Kidney (tissue), 13 donors: ENCODE measurements at regions not wholly inside any gene's neighbourhood (a gene's known extent, or its start where the extent isn't known, plus 50 kb on each side); places are given as distances from the start of the nearest gene placed in this dataset.
"Not testable (repeated sequence)": the region's sequence is repeated elsewhere in the genome, so short reads cannot be mapped to it uniquely, and the experiment has no call there.

Experiments used
- DNase-seq, 5 donors: peaks; one replicate each; pipeline ENCODE4 v3.0.0-alpha.2; 2013 to 2020
- FAIRE-seq: peaks from 2 replicates; lab custom pipeline; 2012; peaks lifted over from hg19 to GRCh38; lab: Jason Lieb, UNC
- H3K27ac ChIP-seq, 2 donors: one replicate each; pipeline ENCODE4 v1.7.0; 2013; ENCODE audit warnings: low read depth in 2 of 2, low read length in 2 of 2, inconsistent platforms in 1 of 2
- H3K27me3 ChIP-seq: one replicate; pipeline ENCODE4 v1.7.1; 2013; ENCODE audit warnings: low read length, inconsistent platforms; ENCODE audit not compliant: control insufficient read depth, insufficient read depth
- H3K36me3 ChIP-seq, 3 donors: one replicate each; pipeline versions ENCODE4 v1.7.0 to v1.7.1; 2013; ENCODE audit warnings: low read length in 3 of 3, control low read depth in 1 of 3, inconsistent platforms in 1 of 3; ENCODE audit not compliant: insufficient read depth in 3 of 3, control insufficient read depth in 2 of 3
- H3K4me1 ChIP-seq, 3 donors: one replicate each; pipeline versions ENCODE4 v1.7.0 to v1.7.1; 2013; ENCODE audit warnings: low read length in 3 of 3, inconsistent platforms in 1 of 3, low read depth in 1 of 3; ENCODE audit not compliant: control insufficient read depth in 2 of 3, insufficient read depth in 2 of 3
- H3K4me3 ChIP-seq, 3 donors: one replicate each; pipeline versions ENCODE4 v1.7.0 to v1.8.1; 2013; ENCODE audit warnings: low read length in 3 of 3, control low read depth in 1 of 3, inconsistent platforms in 1 of 3
- H3K9ac ChIP-seq, 3 donors: one replicate each; pipeline versions ENCODE4 v1.7.0 to v1.7.1; 2013; ENCODE audit warnings: low read length in 3 of 3, control low read depth in 1 of 3, inconsistent platforms in 1 of 3
- H3K9me3 ChIP-seq, 3 donors: one replicate each; pipeline versions ENCODE4 v1.7.0 to v1.7.1; 2013; ENCODE audit warnings: low read length in 3 of 3, control low read depth in 1 of 3, inconsistent platforms in 1 of 3; ENCODE audit not compliant: control insufficient read depth in 2 of 3, insufficient read depth in 1 of 3
- intact Hi-C: fragments of 100-400 bp; cut with DNase I; formaldehyde crosslinking; loops from one replicate; pipeline ENCODE4 v1.11.1; 2022
- TF ChIP-seq, protein P1 (sequence below): IDR thresholded peaks from 3 replicates; pipeline ENCODE4 v1.5.1; 2012; ENCODE audit warnings: mild to moderate bottlenecking, moderate library complexity, borderline replicate concordance; ENCODE audit not compliant: insufficient read depth; ENCODE audit errors: extremely low read depth
- donor health status: control.
- donor health status: control.
- donor health status: control.
- donor health status: control.
- donor health status: control.
- donor health status: DM: yes; HTN: yes; CAD: no.
- donor health status: Normal renal cell carcinoma (clear cell type).

DNA sequence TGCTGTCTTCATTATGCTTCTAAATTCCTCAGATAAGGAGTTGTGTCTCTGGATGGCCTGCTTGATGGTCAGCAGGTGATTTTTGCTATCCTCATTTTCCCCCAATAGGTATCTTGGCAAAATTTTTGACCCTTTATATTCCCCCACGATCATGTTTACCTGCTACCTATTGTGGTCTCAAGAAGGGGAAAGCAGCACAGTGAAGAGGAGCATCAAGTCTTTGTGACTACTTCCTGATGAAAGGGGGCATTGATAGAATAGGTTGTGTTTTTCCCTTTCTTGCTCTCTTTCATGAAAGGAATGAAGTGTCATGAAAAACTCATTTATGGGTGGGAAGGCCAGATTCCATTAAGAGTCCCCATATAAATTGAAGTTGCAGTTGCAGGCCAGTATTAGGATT, 153.8 kb downstream of the KLF8 start:
- H3K4me1 ChIP-seq, result no peaks in the 10 kb centered on the region
- H3K27me3 ChIP-seq, result no peaks in the 10 kb centered on the region
- H3K4me3 ChIP-seq, result no peak overlapping the region
- no peak overlapping the region for H3K27ac ChIP-seq
- FAIRE-seq, result no peak
- TF ChIP-seq, protein P1, sequence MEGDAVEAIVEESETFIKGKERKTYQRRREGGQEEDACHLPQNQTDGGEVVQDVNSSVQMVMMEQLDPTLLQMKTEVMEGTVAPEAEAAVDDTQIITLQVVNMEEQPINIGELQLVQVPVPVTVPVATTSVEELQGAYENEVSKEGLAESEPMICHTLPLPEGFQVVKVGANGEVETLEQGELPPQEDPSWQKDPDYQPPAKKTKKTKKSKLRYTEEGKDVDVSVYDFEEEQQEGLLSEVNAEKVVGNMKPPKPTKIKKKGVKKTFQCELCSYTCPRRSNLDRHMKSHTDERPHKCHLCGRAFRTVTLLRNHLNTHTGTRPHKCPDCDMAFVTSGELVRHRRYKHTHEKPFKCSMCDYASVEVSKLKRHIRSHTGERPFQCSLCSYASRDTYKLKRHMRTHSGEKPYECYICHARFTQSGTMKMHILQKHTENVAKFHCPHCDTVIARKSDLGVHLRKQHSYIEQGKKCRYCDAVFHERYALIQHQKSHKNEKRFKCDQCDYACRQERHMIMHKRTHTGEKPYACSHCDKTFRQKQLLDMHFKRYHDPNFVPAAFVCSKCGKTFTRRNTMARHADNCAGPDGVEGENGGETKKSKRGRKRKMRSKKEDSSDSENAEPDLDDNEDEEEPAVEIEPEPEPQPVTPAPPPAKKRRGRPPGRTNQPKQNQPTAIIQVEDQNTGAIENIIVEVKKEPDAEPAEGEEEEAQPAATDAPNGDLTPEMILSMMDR, result no peak
- H3K9ac ChIP-seq, result no peak overlapping the region
- H3K36me3 ChIP-seq, result no peaks in the 10 kb centered on the region
- no peaks in the 10 kb centered on the region for H3K9me3 ChIP-seq
- intact Hi-C loops, result no loop called here
- no peak for DNase-seq

DNA sequence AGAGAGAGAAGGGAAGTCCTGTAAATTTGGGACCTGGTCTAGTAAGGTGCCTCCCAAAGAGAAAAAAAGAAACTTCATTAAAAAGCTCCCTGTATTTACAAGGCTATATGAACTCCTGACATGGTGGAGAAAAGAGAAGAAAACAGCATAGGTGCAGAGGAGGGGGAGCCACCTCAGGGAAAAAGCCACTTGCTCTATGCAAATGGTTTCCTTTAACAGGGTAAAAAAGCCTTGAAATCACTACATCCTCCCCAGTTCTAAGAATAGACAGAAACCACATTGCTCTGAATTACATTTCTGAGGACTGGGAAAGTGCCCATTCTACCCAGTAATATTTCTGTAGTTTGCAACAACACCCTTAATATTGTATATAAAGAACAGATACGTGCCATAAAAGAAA, 165.5 kb downstream of the KLF8 start:
- no peaks in the 10 kb centered on the region for H3K36me3 ChIP-seq
- intact Hi-C loops, result no loop called here
- TF ChIP-seq, protein P1, result no peak
- no peak overlapping the region for H3K9ac ChIP-seq
- no peak overlapping the region for H3K4me3 ChIP-seq
- FAIRE-seq (no peak), DNase-seq (no peak)
- H3K4me1 ChIP-seq, result no peaks in the 10 kb centered on the region
- H3K9me3 ChIP-seq, result no peaks in the 10 kb centered on the region
- H3K27me3 ChIP-seq, result no peaks in the 10 kb centered on the region
- H3K27ac ChIP-seq, result no peak overlapping the region

DNA sequence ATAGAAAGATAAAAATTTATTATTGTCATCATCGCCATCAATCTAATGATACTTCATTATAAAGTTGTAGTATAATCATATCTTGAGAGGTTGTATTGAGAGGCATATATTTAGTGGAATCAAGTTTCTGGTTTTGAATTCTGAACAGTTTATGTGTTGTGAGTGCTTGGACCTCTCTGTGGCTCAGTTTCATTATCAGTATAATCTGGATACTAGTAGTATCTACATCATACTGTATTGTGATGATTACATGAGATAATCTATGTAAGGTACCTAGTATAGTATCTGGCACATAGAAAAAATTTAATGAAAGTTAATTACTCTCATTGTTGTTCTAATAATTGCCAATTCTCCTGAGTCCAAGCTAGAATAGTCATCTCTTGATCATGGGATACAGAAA, 161.2 kb upstream of the UBQLN2 start:
- H3K4me1 ChIP-seq, result no peaks in the 10 kb centered on the region
- no peaks in the 10 kb centered on the region for H3K36me3 ChIP-seq
- no peaks in the 10 kb centered on the region for H3K27me3 ChIP-seq
- no peak for DNase-seq
- no peak overlapping the region for H3K4me3 ChIP-seq
- TF ChIP-seq, protein P1, result no peak
- peak; percentile 50 for FAIRE-seq
- intact Hi-C loops, result no loop called here
- H3K9me3 ChIP-seq, result no peaks in the 10 kb centered on the region
- H3K9ac ChIP-seq, result no peak overlapping the region
- H3K27ac ChIP-seq, result no peak overlapping the region

DNA sequence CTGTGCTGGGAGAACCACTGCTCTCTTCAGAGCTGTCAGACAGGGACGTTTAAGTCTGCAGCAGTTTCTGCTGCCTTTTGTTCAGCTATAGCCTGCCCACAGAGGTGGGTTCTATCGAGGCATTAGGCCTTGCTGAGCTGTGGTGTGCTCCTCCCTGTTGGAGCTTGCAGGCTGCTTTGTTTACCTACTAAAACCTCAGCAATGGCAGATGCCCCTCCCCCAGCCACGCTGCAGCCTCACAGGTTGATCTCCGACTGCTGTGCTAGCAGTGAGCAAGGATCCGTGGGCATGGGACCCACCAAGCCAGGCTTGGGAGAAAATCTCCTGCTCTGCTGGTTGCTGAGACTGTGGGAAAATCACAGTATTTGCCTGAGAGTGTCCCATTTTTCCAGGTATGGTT, 133.8 kb upstream of the UBQLN2 start:
- H3K4me3 ChIP-seq, result no peak overlapping the region
- H3K27me3 ChIP-seq, result no peaks in the 10 kb centered on the region
- H3K4me1 ChIP-seq, result no peaks in the 10 kb centered on the region
- H3K27ac ChIP-seq, result no peak overlapping the region
- TF ChIP-seq, protein P1, result no peak
- DNase-seq, result no peak
- H3K9me3 ChIP-seq, result no peaks in the 10 kb centered on the region
- H3K36me3 ChIP-seq, result no peaks in the 10 kb centered on the region
- FAIRE-seq, result no peak
- H3K9ac ChIP-seq, result no peak overlapping the region
- intact Hi-C loops, result no loop called here

DNA sequence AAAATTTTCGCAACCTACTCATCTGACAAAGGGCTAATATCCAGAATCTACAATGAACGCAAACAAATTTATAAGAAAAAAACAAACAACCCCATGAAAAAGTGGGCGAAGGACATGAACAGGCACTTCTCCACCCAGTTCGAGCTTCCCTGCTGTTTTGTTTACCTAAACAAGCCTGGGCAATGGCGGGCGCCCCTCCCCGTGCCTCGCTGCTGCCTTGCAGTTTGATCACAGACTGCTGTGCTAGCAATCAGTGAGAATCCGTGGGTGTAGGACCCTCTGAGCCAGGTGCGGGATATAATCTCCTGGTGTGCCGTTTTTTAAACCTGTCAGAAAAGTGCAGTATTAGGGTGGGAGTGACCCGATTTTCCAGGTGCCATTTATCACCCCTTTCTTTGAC, 111.4 kb upstream of the UBQLN2 start:
- H3K36me3 ChIP-seq, result not testable (repeated sequence)

More for the DNA sequence above, 111.4 kb upstream of the UBQLN2 start:
- H3K27me3 ChIP-seq, FAIRE-seq, intact Hi-C loops, H3K9ac ChIP-seq, DNase-seq, H3K4me3 ChIP-seq, H3K27ac ChIP-seq, H3K9me3 ChIP-seq, H3K4me1 ChIP-seq: not testable (repeated sequence)
